ENCODE measurements at regions not wholly inside any gene's neighbourhood (a gene's known extent, or its start where the extent isn't known, plus 50 kb on each side); places are given as distances from the start of the nearest gene placed in this dataset.

- no peak for DNase-seq (ENCODE audit: low read depth)
- TF ChIP-seq CTCF (IDR thresholded peaks at IDR 0.05; ENCODE audit: insufficient read depth, low read depth, low read length, missing control alignments): no peak
- H3K4me3 ChIP-seq (ENCODE audit: low read depth, low read length): no peak overlapping the region
These were observed 100.1 kb upstream of the FSHR start for GRCh38 chr2:49254401-49254800.

GRCh38 chr2:49251766-49252165 is 97.5 kb upstream of the FSHR start:
- no peak for DNase-seq (ENCODE audit: low read depth)
- TF ChIP-seq CTCF (IDR thresholded peaks at IDR 0.05; ENCODE audit: insufficient read depth, low read depth, low read length, missing control alignments): no peak
- no peak overlapping the region for H3K4me3 ChIP-seq (ENCODE audit: low read depth, low read length)

- H3K4me3 ChIP-seq (ENCODE audit: low read depth, low read length): no peak overlapping the region
- DNase-seq (ENCODE audit: low read depth): no peak
- TF ChIP-seq CTCF (IDR thresholded peaks at IDR 0.05; ENCODE audit: insufficient read depth, low read depth, low read length, missing control alignments): no peak
These were observed 96.9 kb upstream of the FSHR start for GRCh38 chr2:49251251-49251650.

GRCh38 chr2:49248506-49248905 is 94.2 kb upstream of the FSHR start:
- no peak for DNase-seq (ENCODE audit: low read depth)
- no peak overlapping the region for H3K4me3 ChIP-seq (ENCODE audit: low read depth, low read length)
- no peak for TF ChIP-seq CTCF (IDR thresholded peaks at IDR 0.05; ENCODE audit: insufficient read depth, low read depth, low read length, missing control alignments)

- H3K4me3 ChIP-seq (ENCODE audit: low read depth, low read length): no peak overlapping the region
- no peak for TF ChIP-seq CTCF (IDR thresholded peaks at IDR 0.05; ENCODE audit: insufficient read depth, low read depth, low read length, missing control alignments)
- no peak for DNase-seq (ENCODE audit: low read depth)
These were observed 87.7 kb upstream of the FSHR start for GRCh38 chr2:49241991-49242390.

- TF ChIP-seq CTCF (IDR thresholded peaks at IDR 0.05; ENCODE audit: insufficient read depth, low read depth, low read length, missing control alignments): no peak
- H3K4me3 ChIP-seq (ENCODE audit: low read depth, low read length): no peak overlapping the region
- DNase-seq (ENCODE audit: low read depth): no peak
These were observed 87.2 kb upstream of the FSHR start for GRCh38 chr2:49241501-49241900.

- no peak for DNase-seq (ENCODE audit: low read depth)
- TF ChIP-seq CTCF (IDR thresholded peaks at IDR 0.05; ENCODE audit: insufficient read depth, low read depth, low read length, missing control alignments): no peak
- H3K4me3 ChIP-seq (ENCODE audit: low read depth, low read length): no peak overlapping the region
These were observed 86.3 kb upstream of the FSHR start for GRCh38 chr2:49240608-49241007.
